ENCODE measurements at regions not wholly inside any gene's neighbourhood (a gene's known extent, or its start where the extent isn't known, plus 50 kb on each side); places are given as distances from the start of the nearest gene placed in this dataset.

- WGBS, 2 donors (ENCODE audit: low coverage in 1 of 2), result 69 to 77% methylated on average over 2 of the region's 2 CpGs
- no peak for TF ChIP-seq CTCF (IDR thresholded peaks at IDR 0.05)
- no peak for TF ChIP-seq EP300 (IDR thresholded peaks at IDR 0.05; ENCODE audit: low read depth)
- no peak for TF ChIP-seq POLR2AphosphoS5 (IDR thresholded peaks at IDR 0.05)
- no peak for TF ChIP-seq POLR2A (IDR thresholded peaks at IDR 0.05)
- in situ Hi-C loops (cut with MboI; ENCODE audit: low pct_ligation_motif_present in 1 of 4, low pct_unique_long_range_greater_than_20kb in 1 of 4, low sequenced_read_pairs in 3 of 4), result no loop called here
Measured at GRCh38 chr5:93297116-93297515, 283.9 kb downstream of the NR2F1-AS1 start.

GRCh38 chr5:93296338-93296737 lies 284.7 kb downstream of the NR2F1-AS1 start:
- WGBS, 2 donors (ENCODE audit: low coverage in 1 of 2), result 67 to 73% methylated on average over 2 of the region's 2 CpGs

More at GRCh38 chr5:93297116-93297515, 283.9 kb downstream of the NR2F1-AS1 start:
- intact Hi-C loops (cut with DNase I; ENCODE audit: low total_unique reads), result no loop called here
- H3K4me1 ChIP-seq, result no peaks in the 10 kb centered on the region
- no peak for DNase-seq
- H3K36me3 ChIP-seq, result no peaks in the 10 kb centered on the region
- H3K27me3 ChIP-seq, result no peaks in the 10 kb centered on the region
- H3K4me3 ChIP-seq, result no peak overlapping the region
- H3K9me3 ChIP-seq, result no peaks in the 10 kb centered on the region
- no peak overlapping the region for H3K27ac ChIP-seq

GRCh38 chr5:93294996-93295395 lies 286.0 kb downstream of the NR2F1-AS1 start:
- no peak for TF ChIP-seq CTCF (IDR thresholded peaks at IDR 0.05)
- no peak for TF ChIP-seq EP300 (IDR thresholded peaks at IDR 0.05; ENCODE audit: low read depth)
- no peak for TF ChIP-seq POLR2AphosphoS5 (IDR thresholded peaks at IDR 0.05)
- TF ChIP-seq POLR2A (IDR thresholded peaks at IDR 0.05), result no peak
- no peaks in the 10 kb centered on the region for H3K4me1 ChIP-seq
- H3K27ac ChIP-seq, result no peak overlapping the region
- DNase-seq, result no peak
- H3K27me3 ChIP-seq, result no peaks in the 10 kb centered on the region
- in situ Hi-C loops (cut with MboI; ENCODE audit: low pct_ligation_motif_present in 1 of 4, low pct_unique_long_range_greater_than_20kb in 1 of 4, low sequenced_read_pairs in 3 of 4), result no loop called here
- no peaks in the 10 kb centered on the region for H3K9me3 ChIP-seq
- WGBS, 2 donors (ENCODE audit: low coverage in 1 of 2), result 64 to 79% methylated on average over 1 of the region's 1 CpG
- H3K4me3 ChIP-seq, result no peak overlapping the region
- no peaks in the 10 kb centered on the region for H3K36me3 ChIP-seq
- intact Hi-C loops (cut with DNase I; ENCODE audit: low total_unique reads), result no loop called here

More at GRCh38 chr5:93296338-93296737, 284.7 kb downstream of the NR2F1-AS1 start:
- H3K36me3 ChIP-seq, result no peaks in the 10 kb centered on the region
- TF ChIP-seq CTCF (IDR thresholded peaks at IDR 0.05) (no peak), POLR2AphosphoS5 (IDR thresholded peaks at IDR 0.05) (no peak), EP300 (IDR thresholded peaks at IDR 0.05; ENCODE audit: low read depth) (no peak), POLR2A (IDR thresholded peaks at IDR 0.05) (no peak)
- no peaks in the 10 kb centered on the region for H3K9me3 ChIP-seq
- H3K27ac ChIP-seq, result no peak overlapping the region
- in situ Hi-C loops (cut with MboI; ENCODE audit: low pct_ligation_motif_present in 1 of 4, low pct_unique_long_range_greater_than_20kb in 1 of 4, low sequenced_read_pairs in 3 of 4) (no loop called here), intact Hi-C loops (cut with DNase I; ENCODE audit: low total_unique reads) (no loop called here)
- no peaks in the 10 kb centered on the region for H3K27me3 ChIP-seq
- no peak overlapping the region for H3K4me3 ChIP-seq
- DNase-seq, result no peak
- H3K4me1 ChIP-seq, result no peaks in the 10 kb centered on the region

GRCh38 chr5:93294199-93294598 lies 286.8 kb downstream of the NR2F1-AS1 start:
- Histone ChIP-seq H3K36me3 (no peaks in the 10 kb centered on the region), H3K4me1 (no peaks in the 10 kb centered on the region), H3K27ac (no peak overlapping the region), H3K9me3 (no peaks in the 10 kb centered on the region), H3K27me3 (no peaks in the 10 kb centered on the region), H3K4me3 (no peak overlapping the region)
- in situ Hi-C loops (cut with MboI; ENCODE audit: low pct_ligation_motif_present in 1 of 4, low pct_unique_long_range_greater_than_20kb in 1 of 4, low sequenced_read_pairs in 3 of 4), result no loop called here
- DNase-seq, result no peak
- intact Hi-C loops (cut with DNase I; ENCODE audit: low total_unique reads), result no loop called here
- TF ChIP-seq CTCF (IDR thresholded peaks at IDR 0.05) (no peak), EP300 (IDR thresholded peaks at IDR 0.05; ENCODE audit: low read depth) (no peak), POLR2A (IDR thresholded peaks at IDR 0.05) (no peak), POLR2AphosphoS5 (IDR thresholded peaks at IDR 0.05) (no peak)
